Tibial artery (tissue), 4 donors: ENCODE measurements at regions not wholly inside any gene's neighbourhood (a gene's known extent, or its start where the extent isn't known, plus 50 kb on each side); places are given as distances from the start of the nearest gene placed in this dataset.

Experiments
- DNase-seq, 2 donors: peaks; one replicate each; pipeline ENCODE4 v3.0.0-alpha.2; 2019
- H3K27ac ChIP-seq, 2 donors: fragments of 200-600 bp; sonication (generic) in 1 of 2; 1 replicate in 1 of 2; 2 replicates in 1 of 2; pipeline ENCODE4 v1.5.1; 2018 to 2019; ENCODE audit warnings: mild to moderate bottlenecking in 1 of 2
- H3K27me3 ChIP-seq, 2 donors: fragments of 200-600 bp; sonication (generic) in 1 of 2; one replicate each; pipeline versions ENCODE4 v1.5.1 to v1.6.0; 2016 to 2019
- H3K36me3 ChIP-seq, 3 donors: fragments of 200-600 bp; sonication (generic) in 2 of 3; one replicate each; pipeline ENCODE4 v1.5.1; 2016 to 2019; ENCODE audit warnings: mild to moderate bottlenecking in 2 of 3
- H3K4me1 ChIP-seq, 4 donors: fragments of 200-600 bp; sonication (generic) in 2 of 4; 1 replicate in 3 of 4; 2 replicates in 1 of 4; pipeline ENCODE4 v1.5.1; 2016 to 2019
- H3K4me3 ChIP-seq, 2 donors: fragments of 200-600 bp; sonication (generic) in 1 of 2; 1 replicate in 1 of 2; 2 replicates in 1 of 2; pipeline ENCODE4 v1.5.1; 2018 to 2019; ENCODE audit warnings: mild to moderate bottlenecking in 2 of 2
- H3K9me3 ChIP-seq, 3 donors: fragments of 200-600 bp; sonication (generic) in 1 of 3; one replicate each; pipeline ENCODE4 v1.5.1; 2016 to 2019
- CTCF ChIP-seq, 2 experiments: fragments of 200-600 bp in 1 of 2; fragments of 450-650 bp in 1 of 2; IDR thresholded peaks; one replicate each; pipeline ENCODE4 v1.5.1; 2017 to 2019; ENCODE audit warnings: antibody characterized with exemption in 2 of 2, mild to moderate bottlenecking in 1 of 2, moderate library complexity in 1 of 2
- intact Hi-C: fragments of 100-400 bp; cut with DNase I; formaldehyde crosslinking; loops from one replicate; pipeline ENCODE4 v1.15.0; 2023; ENCODE audit warnings: low total_unique reads

DNA sequence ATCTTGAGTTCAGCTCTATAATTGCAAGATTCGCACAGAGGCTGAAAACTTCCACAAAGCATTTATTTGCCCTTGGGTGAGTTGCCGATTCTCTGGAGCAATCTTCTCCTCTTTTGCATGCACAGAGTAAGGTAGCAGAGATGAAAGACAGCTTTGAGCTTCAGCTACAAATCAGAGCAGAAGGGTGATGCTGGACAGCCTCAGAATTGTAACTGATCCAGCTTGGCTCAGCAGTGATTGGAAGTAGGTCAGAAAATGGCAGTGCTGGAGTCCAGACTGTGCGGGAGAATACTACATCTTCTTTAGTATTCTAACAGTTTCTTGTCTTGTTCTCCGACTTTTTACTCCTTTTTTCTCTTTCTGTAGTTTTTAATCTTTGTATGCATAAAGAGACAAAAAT, 55.4 kb upstream of the CDC14C start:
- Histone ChIP-seq H3K4me1 (no peaks in the 10 kb centered on the region), H3K9me3 (no peaks in the 10 kb centered on the region), H3K36me3 (no peaks in the 10 kb centered on the region), H3K27me3 (no peaks in the 10 kb centered on the region), H3K4me3 (no peak overlapping the region), H3K27ac (no peak overlapping the region)
- TF ChIP-seq CTCF (IDR thresholded peaks at IDR 0.05), result no peak
- DNase-seq, result no peak
- intact Hi-C loops, result no loop called here

DNA sequence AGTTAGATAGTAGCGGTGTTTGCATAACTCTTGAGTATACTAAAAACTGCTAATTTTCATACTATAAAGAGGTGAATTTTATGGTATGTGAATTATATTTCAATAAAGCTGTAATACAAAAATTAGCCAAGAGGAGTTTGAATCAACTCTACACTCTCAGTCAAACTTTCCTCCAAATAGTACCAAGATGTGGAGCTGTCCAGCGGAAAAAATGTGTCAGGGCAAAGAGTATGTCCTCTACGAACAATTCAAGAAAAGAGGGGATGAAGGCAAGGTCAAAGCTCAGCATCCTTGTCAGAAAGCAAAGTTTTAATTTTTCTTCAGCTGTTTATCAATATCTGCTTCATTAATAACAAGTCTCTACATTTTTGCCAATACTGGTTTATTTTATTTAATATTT, 51.8 kb upstream of the CDC14C start:
- intact Hi-C loops, result no loop called here
- H3K9me3 ChIP-seq, result no peaks in the 10 kb centered on the region
- no peak overlapping the region for H3K27ac ChIP-seq

More for the DNA sequence above, 51.8 kb upstream of the CDC14C start:
- H3K4me3 ChIP-seq, result no peak overlapping the region
- no peaks in the 10 kb centered on the region for H3K27me3 ChIP-seq
- no peaks in the 10 kb centered on the region for H3K36me3 ChIP-seq
- no peak for DNase-seq
- no peaks in the 10 kb centered on the region for H3K4me1 ChIP-seq
- TF ChIP-seq CTCF (IDR thresholded peaks at IDR 0.05), result no peak
